ENCODE measurements at regions not wholly inside any gene's neighbourhood (a gene's known extent, or its start where the extent isn't known, plus 50 kb on each side); places are given as distances from the start of the nearest gene placed in this dataset.

- FAIRE-seq (no peak), DNase-seq (ENCODE audit: insufficient read length, low spot score) (no peak)
- no peak for TF ChIP-seq POLR2A (IDR thresholded peaks at IDR 0.05; ENCODE audit: low read depth, low read length)
Measured at GRCh38 chr3:135310317-135310716, 515.3 kb downstream of the EPHB1 start.

GRCh38 chr3:135311699-135312098, 516.6 kb downstream of the EPHB1 start:
- DNase-seq (ENCODE audit: insufficient read length, low spot score) (no peak), FAIRE-seq (no peak)
- TF ChIP-seq POLR2A (IDR thresholded peaks at IDR 0.05; ENCODE audit: low read depth, low read length): no peak

GRCh38 chr3:135314237-135314636, 519.2 kb downstream of the EPHB1 start:
- no peak for TF ChIP-seq POLR2A (IDR thresholded peaks at IDR 0.05; ENCODE audit: low read depth, low read length)
- no peak for DNase-seq (ENCODE audit: insufficient read length, low spot score)
- FAIRE-seq: no peak

GRCh38 chr3:135324301-135324700, 529.2 kb downstream of the EPHB1 start:
- no peak for DNase-seq (ENCODE audit: insufficient read length, low spot score)
- FAIRE-seq: no peak
- TF ChIP-seq POLR2A (IDR thresholded peaks at IDR 0.05; ENCODE audit: low read depth, low read length): no peak

- no peak for DNase-seq (ENCODE audit: insufficient read length, low spot score)
- TF ChIP-seq POLR2A (IDR thresholded peaks at IDR 0.05; ENCODE audit: low read depth, low read length): no peak
Measured at GRCh38 chr3:135325096-135325495, 530.0 kb downstream of the EPHB1 start.

GRCh38 chr3:135325726-135326235, 530.7 kb downstream of the EPHB1 start:
- FAIRE-seq (no peak), DNase-seq (ENCODE audit: insufficient read length, low spot score) (no peak)
- no peak for TF ChIP-seq POLR2A (IDR thresholded peaks at IDR 0.05; ENCODE audit: low read depth, low read length)

More at GRCh38 chr3:135325096-135325495, 530.0 kb downstream of the EPHB1 start:
- no peak for FAIRE-seq

GRCh38 chr3:135326851-135327250, 531.8 kb downstream of the EPHB1 start:
- FAIRE-seq: no peak
- no peak for DNase-seq (ENCODE audit: insufficient read length, low spot score)
- no peak for TF ChIP-seq POLR2A (IDR thresholded peaks at IDR 0.05; ENCODE audit: low read depth, low read length)

GRCh38 chr3:135328036-135328435, 533.0 kb downstream of the EPHB1 start:
- FAIRE-seq (no peak), DNase-seq (ENCODE audit: insufficient read length, low spot score) (no peak)
- no peak for TF ChIP-seq POLR2A (IDR thresholded peaks at IDR 0.05; ENCODE audit: low read depth, low read length)

- TF ChIP-seq POLR2A (IDR thresholded peaks at IDR 0.05; ENCODE audit: low read depth, low read length): no peak
- DNase-seq (ENCODE audit: insufficient read length, low spot score) (no peak), FAIRE-seq (no peak)
Measured at GRCh38 chr3:135329479-135329878, 534.4 kb downstream of the EPHB1 start.

GRCh38 chr3:135337192-135337591, 542.1 kb downstream of the EPHB1 start:
- FAIRE-seq (no peak), DNase-seq (ENCODE audit: insufficient read length, low spot score) (no peak)
- TF ChIP-seq POLR2A (IDR thresholded peaks at IDR 0.05; ENCODE audit: low read depth, low read length): no peak

- DNase-seq (ENCODE audit: insufficient read length, low spot score) (no peak), FAIRE-seq (no peak)
- TF ChIP-seq POLR2A (IDR thresholded peaks at IDR 0.05; ENCODE audit: low read depth, low read length): no peak
Measured at GRCh38 chr3:135348690-135349089, 553.6 kb downstream of the EPHB1 start.

- TF ChIP-seq POLR2A (IDR thresholded peaks at IDR 0.05; ENCODE audit: low read depth, low read length): no peak
- no peak for FAIRE-seq
- no peak for DNase-seq (ENCODE audit: insufficient read length, low spot score)
Measured at GRCh38 chr3:135349254-135349948, 554.3 kb downstream of the EPHB1 start.

- no peak for DNase-seq (ENCODE audit: insufficient read length, low spot score)
- no peak for TF ChIP-seq POLR2A (IDR thresholded peaks at IDR 0.05; ENCODE audit: low read depth, low read length)
- FAIRE-seq: no peak
Measured at GRCh38 chr3:135352213-135352612, 557.2 kb downstream of the EPHB1 start.

GRCh38 chr3:135362889-135363288, 567.8 kb downstream of the EPHB1 start:
- TF ChIP-seq POLR2A (IDR thresholded peaks at IDR 0.05; ENCODE audit: low read depth, low read length): no peak
- FAIRE-seq (no peak), DNase-seq (ENCODE audit: insufficient read length, low spot score) (no peak)

GRCh38 chr3:135364676-135365075, 569.6 kb downstream of the EPHB1 start:
- no peak for TF ChIP-seq POLR2A (IDR thresholded peaks at IDR 0.05; ENCODE audit: low read depth, low read length)
- DNase-seq (ENCODE audit: insufficient read length, low spot score) (no peak), FAIRE-seq (no peak)
